Limb (tissue), 2 donors: ENCODE measurements at regions not wholly inside any gene's neighbourhood (a gene's known extent, or its start where the extent isn't known, plus 50 kb on each side); places are given as distances from the start of the nearest gene placed in this dataset.
"Not testable (repeated sequence)": the region's sequence is repeated elsewhere in the genome, so short reads cannot be mapped to it uniquely, and the experiment has no call there.

ENCODE experiments used
- DNase-seq, 2 donors: peaks; one replicate each; pipeline ENCODE4 v3.0.0-alpha.2; 2016; ENCODE audit errors: extremely low spot score in 2 of 2

GRCh38 chr4:3926271-3926670 is 160.1 kb downstream of the ADRA2C start:
- not testable (repeated sequence) for DNase-seq

- DNase-seq, result not testable (repeated sequence)
These were observed 161.0 kb downstream of the ADRA2C start for GRCh38 chr4:3926969-3927755.

GRCh38 chr4:3929431-3929830 is 163.2 kb downstream of the ADRA2C start:
- not testable (repeated sequence) for DNase-seq

- not testable (repeated sequence) for DNase-seq
These were observed 166.5 kb downstream of the ADRA2C start for GRCh38 chr4:3932734-3933133.

- not testable (repeated sequence) for DNase-seq
These were observed 169.2 kb downstream of the ADRA2C start for GRCh38 chr4:3935406-3935805.

GRCh38 chr4:3936184-3936583 is 170.0 kb downstream of the ADRA2C start:
- no peak for DNase-seq

GRCh38 chr4:3937849-3938562 is 171.8 kb downstream of the ADRA2C start:
- not testable (repeated sequence) for DNase-seq

GRCh38 chr4:3938676-3939075 is 172.5 kb downstream of the ADRA2C start:
- not testable (repeated sequence) for DNase-seq

GRCh38 chr4:3939954-3940591 is 173.9 kb downstream of the ADRA2C start:
- DNase-seq, result not testable (repeated sequence)

- DNase-seq, result not testable (repeated sequence)
These were observed 175.7 kb downstream of the ADRA2C start for GRCh38 chr4:3941735-3942522.

GRCh38 chr4:3942569-3942971 is 176.4 kb downstream of the ADRA2C start:
- peak in 1 of 2 donors; percentile 60 for DNase-seq

- not testable (repeated sequence) for DNase-seq
These were observed 176.9 kb downstream of the ADRA2C start for GRCh38 chr4:3943051-3943450.

- no peak for DNase-seq
These were observed 179.5 kb downstream of the ADRA2C start for GRCh38 chr4:3945511-3946290.

GRCh38 chr4:3946553-3946952 is 180.4 kb downstream of the ADRA2C start:
- not testable (repeated sequence) for DNase-seq

- not testable (repeated sequence) for DNase-seq
These were observed 181.6 kb downstream of the ADRA2C start for GRCh38 chr4:3947761-3948160.

- not testable (repeated sequence) for DNase-seq
These were observed 182.0 kb downstream of the ADRA2C start for GRCh38 chr4:3948210-3948609.

GRCh38 chr4:3949916-3950315 is 183.7 kb downstream of the ADRA2C start:
- peak in 1 of 2 donors; percentile 49 for DNase-seq

GRCh38 chr4:3952443-3953139 is 186.4 kb downstream of the ADRA2C start:
- not testable (repeated sequence) for DNase-seq

GRCh38 chr4:3953140-3953489 is 186.9 kb downstream of the ADRA2C start:
- DNase-seq, result not testable (repeated sequence)
